ENCODE measurements at regions not wholly inside any gene's neighbourhood (a gene's known extent, or its start where the extent isn't known, plus 50 kb on each side); places are given as distances from the start of the nearest gene placed in this dataset.

DNA sequence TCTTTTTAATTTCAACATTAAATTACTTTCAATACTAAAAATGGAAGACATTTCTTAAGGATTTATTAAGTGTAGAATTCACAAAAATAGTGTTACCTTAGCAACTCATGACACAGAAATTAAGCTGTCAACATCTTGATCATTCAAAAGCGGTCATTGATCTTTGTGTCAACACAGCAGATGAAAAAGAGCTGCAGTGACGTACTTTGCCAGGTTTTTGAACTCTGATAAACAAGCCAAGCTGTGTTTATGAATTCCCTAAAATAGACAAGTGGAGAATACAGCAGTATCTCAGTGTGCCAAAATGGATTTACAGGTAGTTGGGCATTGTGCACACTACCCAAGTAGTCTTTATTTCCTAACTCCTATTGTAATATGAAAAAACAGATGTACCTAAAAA is 1141.8 kb upstream of the PCDH7 start:
- H3K36me3 ChIP-seq (ENCODE audit: insufficient read depth, low read length): no peaks in the 10 kb centered on the region
- no peaks in the 10 kb centered on the region for H3K27me3 ChIP-seq (ENCODE audit: insufficient read depth, low read length)
- no peaks in the 10 kb centered on the region for H3K9me3 ChIP-seq (ENCODE audit: low read length)
- H3K4me3 ChIP-seq (ENCODE audit: low read length): no peak overlapping the region
- H2AFZ ChIP-seq (ENCODE audit: low read depth, low read length): no peak overlapping the region
- H3K4me1 ChIP-seq (ENCODE audit: insufficient read depth, low read length): no peaks in the 10 kb centered on the region

DNA sequence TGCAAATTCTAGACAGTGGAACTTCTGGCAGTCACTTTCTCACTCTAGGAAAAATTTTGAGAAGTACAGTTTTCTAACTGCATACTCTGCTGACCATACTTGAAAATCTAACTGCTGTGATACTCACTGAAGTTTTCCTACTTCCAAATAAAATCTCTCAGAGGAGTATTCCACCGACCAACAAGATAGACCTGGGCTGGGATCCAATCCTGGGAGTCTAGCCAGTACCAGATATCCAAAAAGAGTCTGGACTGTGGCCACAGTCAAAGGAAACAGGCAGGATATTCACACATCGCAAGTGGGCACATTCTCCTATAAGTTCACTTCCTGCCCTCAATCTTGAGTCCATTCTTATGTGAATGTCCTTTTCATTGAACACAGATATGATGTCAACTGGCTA is 1138.7 kb upstream of the PCDH7 start:
- Histone ChIP-seq H3K36me3 (ENCODE audit: insufficient read depth, low read length) (no peaks in the 10 kb centered on the region), H3K27me3 (ENCODE audit: insufficient read depth, low read length) (no peaks in the 10 kb centered on the region), H2AFZ (ENCODE audit: low read depth, low read length) (no peak overlapping the region), H3K4me1 (ENCODE audit: insufficient read depth, low read length) (no peaks in the 10 kb centered on the region), H3K9me3 (ENCODE audit: low read length) (no peaks in the 10 kb centered on the region), H3K4me3 (ENCODE audit: low read length) (no peak overlapping the region)

DNA sequence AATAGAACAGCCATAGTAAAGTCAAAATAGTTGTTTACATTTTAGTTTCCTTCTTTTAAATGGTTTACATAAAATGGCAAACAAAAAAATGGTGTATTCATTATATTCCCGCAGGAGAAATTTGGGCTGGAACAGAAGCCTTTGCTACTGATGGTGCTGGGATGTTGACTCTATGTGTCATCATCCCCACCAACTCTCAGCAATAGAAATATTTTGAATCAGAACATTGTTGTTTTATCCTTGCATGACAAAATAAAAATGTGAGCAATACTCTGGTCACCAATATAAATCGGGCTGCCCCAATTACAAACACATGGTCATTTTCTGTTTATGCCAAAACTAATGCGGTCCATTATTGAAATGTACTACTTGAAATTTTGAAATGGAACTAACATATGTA is 1131.6 kb upstream of the PCDH7 start:
- Histone ChIP-seq H3K27me3 (ENCODE audit: insufficient read depth, low read length) (no peaks in the 10 kb centered on the region), H3K4me1 (ENCODE audit: insufficient read depth, low read length) (no peaks in the 10 kb centered on the region), H3K9me3 (ENCODE audit: low read length) (no peaks in the 10 kb centered on the region), H3K4me3 (ENCODE audit: low read length) (no peak overlapping the region), H3K36me3 (ENCODE audit: insufficient read depth, low read length) (no peaks in the 10 kb centered on the region), H2AFZ (ENCODE audit: low read depth, low read length) (no peak overlapping the region)

GRCh38 chr4:29596228-29596627 is 1123.9 kb upstream of the PCDH7 start:
- H3K27me3 ChIP-seq (ENCODE audit: insufficient read depth, low read length): no peaks in the 10 kb centered on the region
- no peaks in the 10 kb centered on the region for H3K4me1 ChIP-seq (ENCODE audit: insufficient read depth, low read length)
- no peaks in the 10 kb centered on the region for H3K9me3 ChIP-seq (ENCODE audit: low read length)
- H3K4me3 ChIP-seq (ENCODE audit: low read length): no peak overlapping the region
- no peaks in the 10 kb centered on the region for H3K36me3 ChIP-seq (ENCODE audit: insufficient read depth, low read length)
- H2AFZ ChIP-seq (ENCODE audit: low read depth, low read length): no peak overlapping the region

DNA sequence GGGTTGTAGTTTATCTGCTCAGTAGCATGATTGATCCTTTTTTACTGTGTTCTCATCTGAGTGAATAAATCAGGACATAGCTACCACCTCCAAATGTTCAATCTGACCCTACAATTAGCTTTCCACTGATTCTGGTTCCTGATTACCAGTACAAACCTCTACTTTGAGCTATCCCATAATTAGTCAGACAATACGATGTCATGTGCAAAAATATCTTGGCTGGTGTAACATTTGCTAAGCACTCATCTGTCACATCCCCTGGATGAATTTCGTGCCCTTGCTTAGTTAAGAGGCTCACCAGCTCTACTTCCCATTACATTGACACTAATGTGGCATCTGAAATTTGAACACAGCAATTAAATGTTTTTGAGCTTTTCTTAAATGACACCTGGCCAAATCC is 1101.0 kb upstream of the PCDH7 start:
- no peak overlapping the region for H2AFZ ChIP-seq (ENCODE audit: low read depth, low read length)
- H3K4me3 ChIP-seq (ENCODE audit: low read length): no peak overlapping the region
- H3K9me3 ChIP-seq (ENCODE audit: low read length): no peaks in the 10 kb centered on the region
- no peaks in the 10 kb centered on the region for H3K4me1 ChIP-seq (ENCODE audit: insufficient read depth, low read length)
- no peaks in the 10 kb centered on the region for H3K27me3 ChIP-seq (ENCODE audit: insufficient read depth, low read length)
- no peaks in the 10 kb centered on the region for H3K36me3 ChIP-seq (ENCODE audit: insufficient read depth, low read length)

DNA sequence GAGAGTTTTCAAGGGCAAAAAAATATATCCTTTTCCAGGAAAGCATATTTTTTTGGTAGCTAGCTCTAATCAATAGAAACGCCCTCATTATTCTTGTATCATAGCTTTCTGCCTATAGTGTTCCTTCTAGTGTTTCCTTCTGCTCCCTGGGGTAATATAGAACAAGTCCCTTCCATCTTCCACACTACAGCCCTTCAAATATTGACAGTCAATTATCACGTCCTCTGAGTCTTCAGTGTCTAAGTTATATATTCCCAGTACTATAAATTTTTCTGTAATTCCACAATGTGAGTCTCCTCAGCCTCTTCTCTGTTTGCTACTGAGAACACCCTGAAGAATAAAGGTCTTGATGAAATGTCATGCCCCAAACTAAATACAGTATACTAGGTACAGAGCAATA is 1088.0 kb upstream of the PCDH7 start:
- no peaks in the 10 kb centered on the region for H3K36me3 ChIP-seq (ENCODE audit: insufficient read depth, low read length)
- no peaks in the 10 kb centered on the region for H3K9me3 ChIP-seq (ENCODE audit: low read length)
- H3K4me1 ChIP-seq (ENCODE audit: insufficient read depth, low read length): no peaks in the 10 kb centered on the region
- no peaks in the 10 kb centered on the region for H3K27me3 ChIP-seq (ENCODE audit: insufficient read depth, low read length)
- no peak overlapping the region for H2AFZ ChIP-seq (ENCODE audit: low read depth, low read length)
- H3K4me3 ChIP-seq (ENCODE audit: low read length): no peak overlapping the region

- no peaks in the 10 kb centered on the region for H3K36me3 ChIP-seq (ENCODE audit: insufficient read depth, low read length)
- H2AFZ ChIP-seq (ENCODE audit: low read depth, low read length): no peak overlapping the region
- H3K27me3 ChIP-seq (ENCODE audit: insufficient read depth, low read length): no peaks in the 10 kb centered on the region
- H3K4me3 ChIP-seq (ENCODE audit: low read length): no peak overlapping the region
- no peaks in the 10 kb centered on the region for H3K4me1 ChIP-seq (ENCODE audit: insufficient read depth, low read length)
- no peaks in the 10 kb centered on the region for H3K9me3 ChIP-seq (ENCODE audit: low read length)
These were observed 1083.2 kb upstream of the PCDH7 start for GRCh38 chr4:29636961-29637360.

DNA sequence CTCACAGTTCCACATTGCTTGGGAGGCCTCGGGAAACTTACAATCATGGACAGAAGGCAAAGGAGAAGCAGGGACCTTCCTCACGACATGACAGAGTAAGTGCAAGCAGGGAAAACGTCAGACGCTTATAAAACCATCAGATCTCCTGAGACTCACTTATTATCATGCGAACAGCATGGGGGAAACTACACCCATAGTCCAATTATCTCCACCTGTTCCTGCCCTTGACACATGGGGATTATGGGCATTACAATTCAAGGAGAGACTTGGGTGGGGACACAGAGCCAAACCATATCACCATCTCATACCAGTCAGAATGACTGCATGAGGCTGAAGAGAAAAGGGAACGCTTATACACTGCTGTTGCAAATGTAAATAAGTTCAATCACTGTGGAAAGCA is 1066.9 kb upstream of the PCDH7 start:
- no peaks in the 10 kb centered on the region for H3K27me3 ChIP-seq (ENCODE audit: insufficient read depth, low read length)
- H3K4me1 ChIP-seq (ENCODE audit: insufficient read depth, low read length): peaks cover 4% of the 10 kb centered on the region
- no peaks in the 10 kb centered on the region for H3K36me3 ChIP-seq (ENCODE audit: insufficient read depth, low read length)
- H3K4me3 ChIP-seq (ENCODE audit: low read length): no peak overlapping the region
- no peaks in the 10 kb centered on the region for H3K9me3 ChIP-seq (ENCODE audit: low read length)
- H2AFZ ChIP-seq (ENCODE audit: low read depth, low read length): no peak overlapping the region

DNA sequence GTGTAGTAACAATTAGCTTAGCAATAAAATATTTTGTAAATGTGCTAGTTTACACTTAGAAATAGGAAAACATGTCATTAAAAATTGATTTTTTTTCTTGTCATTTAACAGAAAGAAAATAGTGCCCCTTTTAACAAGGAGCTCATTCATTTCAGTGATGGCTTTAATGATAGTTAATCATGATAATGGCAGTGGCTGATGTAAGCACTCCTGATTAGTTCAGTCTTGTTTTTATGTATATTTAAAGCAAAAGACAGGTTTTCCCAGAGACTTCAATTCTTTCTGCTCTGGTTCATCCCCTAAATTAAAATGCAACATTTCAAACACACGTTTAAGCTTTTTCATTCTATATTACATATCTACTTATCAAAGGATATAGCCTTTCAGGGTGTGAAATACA is 1039.5 kb upstream of the PCDH7 start:
- Histone ChIP-seq H3K9me3 (ENCODE audit: low read length) (no peaks in the 10 kb centered on the region), H3K4me1 (ENCODE audit: insufficient read depth, low read length) (no peaks in the 10 kb centered on the region), H2AFZ (ENCODE audit: low read depth, low read length) (no peak overlapping the region), H3K36me3 (ENCODE audit: insufficient read depth, low read length) (no peaks in the 10 kb centered on the region), H3K27me3 (ENCODE audit: insufficient read depth, low read length) (no peaks in the 10 kb centered on the region), H3K4me3 (ENCODE audit: low read length) (no peak overlapping the region)

GRCh38 chr4:29704059-29704458 is 1016.1 kb upstream of the PCDH7 start:
- Histone ChIP-seq H3K4me3 (ENCODE audit: low read length) (no peak overlapping the region), H2AFZ (ENCODE audit: low read depth, low read length) (no peak overlapping the region), H3K9me3 (ENCODE audit: low read length) (peaks cover 6% of the 10 kb centered on the region), H3K36me3 (ENCODE audit: insufficient read depth, low read length) (no peaks in the 10 kb centered on the region), H3K27me3 (ENCODE audit: insufficient read depth, low read length) (no peaks in the 10 kb centered on the region), H3K4me1 (ENCODE audit: insufficient read depth, low read length) (peaks cover 2% of the 10 kb centered on the region)

DNA sequence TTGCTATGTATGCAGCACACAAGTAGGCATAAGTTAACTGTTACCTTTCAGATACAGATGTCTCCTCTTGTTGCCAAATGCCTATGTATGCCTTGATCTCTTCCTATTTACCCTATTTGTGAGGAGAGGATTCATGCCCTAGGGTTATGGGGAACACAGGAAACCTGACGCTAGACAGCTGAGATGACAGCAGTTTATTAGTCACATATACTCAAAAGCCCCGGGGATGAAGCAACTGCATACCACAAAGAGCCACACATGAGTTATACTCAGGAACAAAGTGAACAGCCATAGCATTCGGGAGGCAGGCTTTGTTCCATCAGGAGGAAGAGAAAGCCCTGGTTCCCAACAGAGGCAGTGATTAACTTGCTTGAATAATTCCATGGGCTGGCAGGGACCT is 1011.7 kb upstream of the PCDH7 start:
- Histone ChIP-seq H3K9me3 (ENCODE audit: low read length) (peaks cover 6% of the 10 kb centered on the region), H3K36me3 (ENCODE audit: insufficient read depth, low read length) (no peaks in the 10 kb centered on the region), H3K27me3 (ENCODE audit: insufficient read depth, low read length) (no peaks in the 10 kb centered on the region), H2AFZ (ENCODE audit: low read depth, low read length) (no peak overlapping the region), H3K4me3 (ENCODE audit: low read length) (no peak overlapping the region), H3K4me1 (ENCODE audit: insufficient read depth, low read length) (peaks cover 2% of the 10 kb centered on the region)

- Histone ChIP-seq H3K27me3 (ENCODE audit: insufficient read depth, low read length) (no peaks in the 10 kb centered on the region), H3K9me3 (ENCODE audit: low read length) (peaks cover 6% of the 10 kb centered on the region), H3K4me1 (ENCODE audit: insufficient read depth, low read length) (no peaks in the 10 kb centered on the region), H2AFZ (ENCODE audit: low read depth, low read length) (no peak overlapping the region), H3K36me3 (ENCODE audit: insufficient read depth, low read length) (no peaks in the 10 kb centered on the region), H3K4me3 (ENCODE audit: low read length) (no peak overlapping the region)
These were observed 1009.6 kb upstream of the PCDH7 start for GRCh38 chr4:29710519-29710918.

GRCh38 chr4:29711226-29711625 is 1008.9 kb upstream of the PCDH7 start:
- H3K27me3 ChIP-seq (ENCODE audit: insufficient read depth, low read length): no peaks in the 10 kb centered on the region
- H2AFZ ChIP-seq (ENCODE audit: low read depth, low read length): no peak overlapping the region
- H3K9me3 ChIP-seq (ENCODE audit: low read length): peaks cover 6% of the 10 kb centered on the region

DNA sequence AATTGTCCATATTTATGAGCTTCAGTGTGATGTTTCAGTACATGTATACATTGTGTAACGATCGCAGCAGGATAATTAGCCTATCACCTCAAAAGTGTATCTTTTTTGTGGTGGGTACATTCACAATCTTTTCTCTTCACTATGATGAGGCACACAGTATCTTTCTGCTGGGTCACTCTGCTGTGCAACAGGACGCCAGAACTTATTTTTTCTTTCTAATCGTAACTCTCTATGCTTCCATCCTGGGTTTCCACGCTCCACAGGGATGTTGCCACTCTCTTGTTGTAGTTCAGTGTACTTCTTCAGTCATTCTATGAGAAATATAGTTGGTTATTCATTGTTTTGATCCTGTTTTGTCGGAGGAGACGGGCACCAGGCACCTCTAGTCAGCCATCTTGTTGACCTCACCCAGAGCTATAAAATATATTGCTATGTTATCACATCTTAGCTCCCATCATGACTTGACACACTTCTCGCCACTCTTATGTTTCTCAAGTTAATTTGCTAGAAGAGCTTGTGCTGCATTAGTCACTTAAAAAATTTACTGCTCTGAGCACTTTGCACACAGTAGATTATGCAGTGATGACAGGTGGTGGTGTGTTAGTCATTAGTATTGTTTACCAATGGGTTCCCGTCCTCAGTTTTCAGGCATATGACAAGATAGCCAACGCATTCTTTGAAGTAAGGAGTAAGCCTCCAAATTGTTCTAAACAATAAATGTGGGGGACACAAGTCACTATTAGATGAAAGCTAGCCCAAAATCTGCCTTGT is 1002.7 kb upstream of the PCDH7 start:
- no peak overlapping the region for H2AFZ ChIP-seq (ENCODE audit: low read depth, low read length)
- H3K27me3 ChIP-seq (ENCODE audit: insufficient read depth, low read length): no peaks in the 10 kb centered on the region
- no peaks in the 10 kb centered on the region for H3K36me3 ChIP-seq (ENCODE audit: insufficient read depth, low read length)
- H3K4me3 ChIP-seq (ENCODE audit: low read length): no peak overlapping the region
- no peaks in the 10 kb centered on the region for H3K4me1 ChIP-seq (ENCODE audit: insufficient read depth, low read length)
- H3K9me3 ChIP-seq (ENCODE audit: low read length): no peaks in the 10 kb centered on the region

More at GRCh38 chr4:29711226-29711625, 1008.9 kb upstream of the PCDH7 start:
- H3K36me3 ChIP-seq (ENCODE audit: insufficient read depth, low read length): no peaks in the 10 kb centered on the region
- no peaks in the 10 kb centered on the region for H3K4me1 ChIP-seq (ENCODE audit: insufficient read depth, low read length)
- no peak overlapping the region for H3K4me3 ChIP-seq (ENCODE audit: low read length)

Measured in neuron (in vitro differentiated cells).